ENCODE measurements at regions not wholly inside any gene's neighbourhood (a gene's known extent, or its start where the extent isn't known, plus 50 kb on each side); places are given as distances from the start of the nearest gene placed in this dataset.
A peak's percentile ranks its signal among the peaks of the same experiment; 100 is the strongest.

- Mint-ChIP-seq H3K9me3 (no peaks in the 10 kb centered on the region), H3K36me3 (ENCODE audit: low read depth) (no peaks in the 10 kb centered on the region), H3K4me3 (no peak overlapping the region), H3K27me3 (ENCODE audit: insufficient read depth) (peaks cover 3% of the 10 kb centered on the region), H3K4me1 (ENCODE audit: low read depth) (no peaks in the 10 kb centered on the region), H3K27ac (peak overlapping the region; percentile 8)
- no peak for DNase-seq (ENCODE audit: low spot score)
- intact Hi-C loops (cut with micrococcal nuclease): no loop called here
Observed at GRCh38 chr5:6221141-6221626, 157.2 kb downstream of the MED10 start.

GRCh38 chr5:6220346-6221088 lies 157.8 kb downstream of the MED10 start:
- Mint-ChIP-seq H3K4me3 (no peak overlapping the region), H3K36me3 (ENCODE audit: low read depth) (no peaks in the 10 kb centered on the region), H3K27ac (no peak overlapping the region), H3K27me3 (ENCODE audit: insufficient read depth) (peaks cover 3% of the 10 kb centered on the region), H3K4me1 (ENCODE audit: low read depth) (no peaks in the 10 kb centered on the region), H3K9me3 (no peaks in the 10 kb centered on the region)
- no peak for DNase-seq (ENCODE audit: low spot score)
- intact Hi-C loops (cut with micrococcal nuclease): no loop called here

- no peak for DNase-seq (ENCODE audit: low spot score)
- Mint-ChIP-seq H3K4me3 (no peak overlapping the region), H3K27ac (no peak overlapping the region), H3K4me1 (ENCODE audit: low read depth) (no peaks in the 10 kb centered on the region), H3K9me3 (no peaks in the 10 kb centered on the region), H3K27me3 (ENCODE audit: insufficient read depth) (no peaks in the 10 kb centered on the region), H3K36me3 (ENCODE audit: low read depth) (no peaks in the 10 kb centered on the region)
- intact Hi-C loops (cut with micrococcal nuclease): no loop called here
Observed at GRCh38 chr5:6218517-6218916, 159.8 kb downstream of the MED10 start.

- intact Hi-C loops (cut with micrococcal nuclease): no loop called here
- no peaks in the 10 kb centered on the region for H3K36me3 Mint-ChIP-seq (ENCODE audit: low read depth)
- no peaks in the 10 kb centered on the region for H3K27me3 Mint-ChIP-seq (ENCODE audit: insufficient read depth)
- no peak overlapping the region for H3K4me3 Mint-ChIP-seq
- H3K27ac Mint-ChIP-seq: no peak overlapping the region
- no peak for DNase-seq (ENCODE audit: low spot score)
- no peaks in the 10 kb centered on the region for H3K4me1 Mint-ChIP-seq (ENCODE audit: low read depth)
- no peaks in the 10 kb centered on the region for H3K9me3 Mint-ChIP-seq
Observed at GRCh38 chr5:6218116-6218515, 160.2 kb downstream of the MED10 start.

GRCh38 chr5:6216471-6217075 lies 161.8 kb downstream of the MED10 start:
- no peaks in the 10 kb centered on the region for H3K36me3 Mint-ChIP-seq (ENCODE audit: low read depth)
- no peak for DNase-seq (ENCODE audit: low spot score)
- intact Hi-C loops (cut with micrococcal nuclease): no loop called here
- no peaks in the 10 kb centered on the region for H3K9me3 Mint-ChIP-seq
- no peaks in the 10 kb centered on the region for H3K27me3 Mint-ChIP-seq (ENCODE audit: insufficient read depth)
- H3K4me1 Mint-ChIP-seq (ENCODE audit: low read depth): no peaks in the 10 kb centered on the region
- H3K27ac Mint-ChIP-seq: no peak overlapping the region
- H3K4me3 Mint-ChIP-seq: no peak overlapping the region

GRCh38 chr5:6215891-6216290 lies 162.5 kb downstream of the MED10 start:
- H3K9me3 Mint-ChIP-seq: no peaks in the 10 kb centered on the region
- H3K4me3 Mint-ChIP-seq: no peak overlapping the region
- no peak for DNase-seq (ENCODE audit: low spot score)
- no peak overlapping the region for H3K27ac Mint-ChIP-seq
- no peaks in the 10 kb centered on the region for H3K36me3 Mint-ChIP-seq (ENCODE audit: low read depth)
- H3K4me1 Mint-ChIP-seq (ENCODE audit: low read depth): no peaks in the 10 kb centered on the region
- intact Hi-C loops (cut with micrococcal nuclease): no loop called here
- H3K27me3 Mint-ChIP-seq (ENCODE audit: insufficient read depth): no peaks in the 10 kb centered on the region

GRCh38 chr5:6212244-6212643 lies 166.1 kb downstream of the MED10 start:
- intact Hi-C loops (cut with micrococcal nuclease): no loop called here
- H3K9me3 Mint-ChIP-seq: peaks cover 4% of the 10 kb centered on the region

GRCh38 chr5:6206501-6206900 lies 171.8 kb downstream of the MED10 start:
- no peaks in the 10 kb centered on the region for H3K36me3 Mint-ChIP-seq (ENCODE audit: low read depth)
- intact Hi-C loops (cut with micrococcal nuclease): no loop called here
- peaks cover 4% of the 10 kb centered on the region for H3K9me3 Mint-ChIP-seq
- no peak for DNase-seq (ENCODE audit: low spot score)
- H3K27me3 Mint-ChIP-seq (ENCODE audit: insufficient read depth): peaks cover 2% of the 10 kb centered on the region
- H3K27ac Mint-ChIP-seq: no peak overlapping the region
- no peak overlapping the region for H3K4me3 Mint-ChIP-seq
- no peaks in the 10 kb centered on the region for H3K4me1 Mint-ChIP-seq (ENCODE audit: low read depth)

More at GRCh38 chr5:6212244-6212643, 166.1 kb downstream of the MED10 start:
- H3K4me3 Mint-ChIP-seq: no peak overlapping the region
- H3K36me3 Mint-ChIP-seq (ENCODE audit: low read depth): no peaks in the 10 kb centered on the region
- peaks cover 2% of the 10 kb centered on the region for H3K27me3 Mint-ChIP-seq (ENCODE audit: insufficient read depth)
- no peak for DNase-seq (ENCODE audit: low spot score)
- H3K4me1 Mint-ChIP-seq (ENCODE audit: low read depth): no peaks in the 10 kb centered on the region
- H3K27ac Mint-ChIP-seq: no peak overlapping the region

GRCh38 chr5:6202968-6203365 lies 175.4 kb downstream of the MED10 start:
- no peak for DNase-seq (ENCODE audit: low spot score)
- no peaks in the 10 kb centered on the region for H3K4me1 Mint-ChIP-seq (ENCODE audit: low read depth)
- no peaks in the 10 kb centered on the region for H3K36me3 Mint-ChIP-seq (ENCODE audit: low read depth)
- H3K9me3 Mint-ChIP-seq: no peaks in the 10 kb centered on the region
- H3K4me3 Mint-ChIP-seq: no peak overlapping the region
- H3K27ac Mint-ChIP-seq: no peak overlapping the region
- peaks cover 2% of the 10 kb centered on the region for H3K27me3 Mint-ChIP-seq (ENCODE audit: insufficient read depth)
- intact Hi-C loops (cut with micrococcal nuclease): no loop called here

GRCh38 chr5:6202149-6202967 lies 176.0 kb downstream of the MED10 start:
- no peak overlapping the region for H3K27ac Mint-ChIP-seq
- no peaks in the 10 kb centered on the region for H3K9me3 Mint-ChIP-seq
- no peaks in the 10 kb centered on the region for H3K27me3 Mint-ChIP-seq (ENCODE audit: insufficient read depth)
- no peaks in the 10 kb centered on the region for H3K4me1 Mint-ChIP-seq (ENCODE audit: low read depth)
- no peaks in the 10 kb centered on the region for H3K36me3 Mint-ChIP-seq (ENCODE audit: low read depth)
- no peak overlapping the region for H3K4me3 Mint-ChIP-seq
- intact Hi-C loops (cut with micrococcal nuclease): no loop called here
- DNase-seq (ENCODE audit: low spot score): no peak

GRCh38 chr5:6201631-6202030 lies 176.7 kb downstream of the MED10 start:
- H3K27me3 Mint-ChIP-seq (ENCODE audit: insufficient read depth): no peaks in the 10 kb centered on the region
- H3K27ac Mint-ChIP-seq: no peak overlapping the region
- H3K9me3 Mint-ChIP-seq: no peaks in the 10 kb centered on the region
- H3K4me3 Mint-ChIP-seq: no peak overlapping the region
- H3K4me1 Mint-ChIP-seq (ENCODE audit: low read depth): no peaks in the 10 kb centered on the region
- DNase-seq (ENCODE audit: low spot score): no peak
- no peaks in the 10 kb centered on the region for H3K36me3 Mint-ChIP-seq (ENCODE audit: low read depth)
- intact Hi-C loops (cut with micrococcal nuclease): no loop called here

GRCh38 chr5:6198531-6198930 lies 179.8 kb downstream of the MED10 start:
- Mint-ChIP-seq H3K4me3 (no peak overlapping the region), H3K36me3 (ENCODE audit: low read depth) (no peaks in the 10 kb centered on the region), H3K27ac (no peak overlapping the region), H3K9me3 (no peaks in the 10 kb centered on the region), H3K27me3 (ENCODE audit: insufficient read depth) (peaks cover 4% of the 10 kb centered on the region), H3K4me1 (ENCODE audit: low read depth) (peaks cover 6% of the 10 kb centered on the region)
- intact Hi-C loops (cut with micrococcal nuclease): no loop called here
- DNase-seq (ENCODE audit: low spot score): no peak

- intact Hi-C loops (cut with micrococcal nuclease): no loop called here
- Mint-ChIP-seq H3K9me3 (no peaks in the 10 kb centered on the region), H3K36me3 (ENCODE audit: low read depth) (no peaks in the 10 kb centered on the region), H3K4me3 (no peak overlapping the region), H3K27me3 (ENCODE audit: insufficient read depth) (peaks cover 4% of the 10 kb centered on the region), H3K27ac (no peak overlapping the region), H3K4me1 (ENCODE audit: low read depth) (peaks cover 6% of the 10 kb centered on the region)
- no peak for DNase-seq (ENCODE audit: low spot score)
Observed at GRCh38 chr5:6197427-6197826, 180.9 kb downstream of the MED10 start.

Measured in activated T-helper 1 cell treated with anti-CD3 and anti-CD28 coated beads, Interleukin-12 subunit alpha, Interleukin-12 subunit beta, Interleukin-2, Interleukin-4 antibody, amounts not matched to agents 30 ng/mL and 10 ng/mL and 1 ng/mL, durations not matched to agents 14 hours and 24 hours and 36 hours (primary cell).